NCI-H345 (cell line): ENCODE measurements at regions not wholly inside any gene's neighbourhood (a gene's known extent, or its start where the extent isn't known, plus 50 kb on each side); places are given as distances from the start of the nearest gene placed in this dataset.
"Not testable (repeated sequence)": the region's sequence is repeated elsewhere in the genome, so short reads cannot be mapped to it uniquely, and the experiment has no call there.

ENCODE experiments used
- DNase-seq: peaks from one replicate; lab custom pipeline; 2025; lab: John Stamatoyannopoulos, UW

GRCh38 chr15:25624504-25625177 lies 185.8 kb upstream of the UBE3A start:
- DNase-seq: no peak

- no peak for DNase-seq
Observed at GRCh38 chr15:25623708-25624107, 184.9 kb upstream of the UBE3A start.

GRCh38 chr15:25620466-25620865 lies 181.6 kb upstream of the UBE3A start:
- DNase-seq: no peak

GRCh38 chr15:25619761-25620160 lies 180.9 kb upstream of the UBE3A start:
- DNase-seq: no peak

GRCh38 chr15:25619076-25619475 lies 180.3 kb upstream of the UBE3A start:
- DNase-seq: no peak

GRCh38 chr15:25618161-25618560 lies 179.3 kb upstream of the UBE3A start:
- no peak for DNase-seq

- DNase-seq: no peak
Observed at GRCh38 chr15:25616471-25616870, 177.6 kb upstream of the UBE3A start.

- DNase-seq: no peak
Observed at GRCh38 chr15:25613134-25613533, 174.3 kb upstream of the UBE3A start.

- DNase-seq: no peak
Observed at GRCh38 chr15:25611603-25612002, 172.8 kb upstream of the UBE3A start.

- no peak for DNase-seq
Observed at GRCh38 chr15:25609371-25609770, 170.5 kb upstream of the UBE3A start.

- DNase-seq: no peak
Observed at GRCh38 chr15:25608926-25609325, 170.1 kb upstream of the UBE3A start.

GRCh38 chr15:25605151-25605550 lies 166.3 kb upstream of the UBE3A start:
- no peak for DNase-seq

GRCh38 chr15:25600751-25601150 lies 161.9 kb upstream of the UBE3A start:
- DNase-seq: no peak

GRCh38 chr15:25597571-25597970 lies 158.7 kb upstream of the UBE3A start:
- no peak for DNase-seq

GRCh38 chr15:25596644-25597562 lies 158.1 kb upstream of the UBE3A start:
- DNase-seq: no peak

GRCh38 chr15:25587616-25588340 lies 149.0 kb upstream of the UBE3A start:
- DNase-seq: no peak

GRCh38 chr15:25582886-25583285 lies 144.1 kb upstream of the UBE3A start:
- DNase-seq: no peak

GRCh38 chr15:25579127-25579526 lies 140.3 kb upstream of the UBE3A start:
- DNase-seq: no peak

GRCh38 chr15:25572191-25572590 lies 133.4 kb upstream of the UBE3A start:
- no peak for DNase-seq

GRCh38 chr15:25568751-25569150 lies 129.9 kb upstream of the UBE3A start:
- no peak for DNase-seq

GRCh38 chr15:25566545-25566944 lies 127.7 kb upstream of the UBE3A start:
- not testable (repeated sequence) for DNase-seq

- DNase-seq: no peak
Observed at GRCh38 chr15:25565470-25566264, 126.8 kb upstream of the UBE3A start.
